AML-193 (cell line): ENCODE measurements at regions not wholly inside any gene's neighbourhood (a gene's known extent, or its start where the extent isn't known, plus 50 kb on each side); places are given as distances from the start of the nearest gene placed in this dataset.
"Not testable (repeated sequence)": the region's sequence is repeated elsewhere in the genome, so short reads cannot be mapped to it uniquely, and the experiment has no call there.

Source experiments
- DNase-seq, 2 experiments: peaks; one replicate each; lab custom pipeline; 2025; lab: John Stamatoyannopoulos, UW

GRCh38 chr22:22783575-22783974, 104.0 kb upstream of the IGLL5 start:
- no peak for DNase-seq

- no peak for DNase-seq
Observed at GRCh38 chr22:22784249-22785039, 103.2 kb upstream of the IGLL5 start.

- DNase-seq = no peak
Observed at GRCh38 chr22:22785316-22786065, 102.1 kb upstream of the IGLL5 start.

DNA sequence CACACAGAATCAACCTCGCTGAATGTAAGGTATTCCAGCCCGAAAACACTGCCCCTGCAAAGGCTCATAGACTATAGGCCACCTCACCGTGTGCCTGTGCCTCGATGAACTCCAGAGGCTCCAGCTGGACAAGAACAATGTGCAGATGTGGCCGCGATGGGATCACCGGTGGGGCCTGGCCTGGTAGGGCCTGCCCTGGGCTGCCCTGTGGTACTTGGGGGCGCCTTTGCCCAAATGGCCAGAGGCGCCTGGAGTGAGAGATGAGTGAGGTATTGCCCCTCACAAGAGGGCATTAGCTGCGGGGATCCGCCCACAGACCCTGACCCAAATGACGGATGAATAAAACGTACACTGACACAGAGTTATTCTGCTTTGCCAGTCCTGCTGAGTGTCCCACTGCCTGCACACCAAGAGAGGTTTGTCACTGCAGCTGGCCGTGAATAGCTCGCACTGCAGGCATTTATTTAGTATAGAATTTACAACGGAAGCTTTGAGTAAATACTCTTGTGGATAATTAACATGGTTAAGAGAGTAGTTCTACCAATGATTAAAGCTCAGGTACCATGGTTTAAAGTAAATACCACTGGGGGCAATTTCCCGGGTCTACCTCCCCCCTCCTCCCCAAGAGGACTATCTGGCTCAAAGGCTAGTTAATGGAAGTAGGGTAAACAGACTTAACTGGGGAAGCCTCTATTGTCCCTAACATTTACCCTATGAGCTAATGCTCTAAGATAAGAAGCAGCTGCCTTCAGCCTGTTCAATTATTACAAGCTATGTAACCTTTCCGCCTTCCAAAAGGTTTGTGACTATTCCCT, 101.1 kb upstream of the IGLL5 start:
- no peak for DNase-seq

GRCh38 chr22:22787151-22787550, 100.5 kb upstream of the IGLL5 start:
- DNase-seq = no peak

- peak; percentile 13 to 28 for DNase-seq
Observed at GRCh38 chr22:22787786-22788459, 99.7 kb upstream of the IGLL5 start.

- no peak for DNase-seq
Observed at GRCh38 chr22:22788460-22789037, 99.1 kb upstream of the IGLL5 start.

DNA sequence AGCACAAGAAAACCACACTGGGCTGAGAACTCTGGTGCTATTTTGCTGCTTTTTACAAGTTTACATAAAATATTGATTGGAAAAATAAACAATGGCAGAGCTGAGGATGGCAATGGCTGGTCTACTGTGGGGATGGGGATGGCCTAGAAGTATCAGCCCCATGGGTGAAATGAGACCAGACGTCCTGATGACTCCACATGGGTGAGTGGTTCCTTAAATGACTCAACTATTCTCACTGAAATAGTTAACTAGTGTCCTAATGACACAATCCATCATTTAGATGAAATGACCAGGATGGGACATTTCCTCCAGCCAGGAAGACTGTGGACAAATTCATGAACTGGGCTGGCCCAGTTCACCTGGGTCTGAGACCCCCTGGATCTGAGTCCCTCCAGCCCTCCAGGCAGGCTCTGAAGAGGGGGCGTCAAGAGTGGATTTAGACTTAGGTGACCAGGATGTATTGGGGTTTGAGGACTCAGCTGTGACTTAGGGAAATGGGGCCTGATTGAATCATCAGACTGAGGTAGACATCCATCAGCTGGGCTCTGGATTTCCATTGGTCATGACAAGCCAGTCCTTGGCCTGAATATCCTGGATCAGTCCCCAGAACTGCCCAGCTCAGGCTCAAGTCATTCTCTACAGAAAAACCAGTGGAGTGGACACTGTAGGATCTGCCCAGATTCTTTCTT, 98.2 kb upstream of the IGLL5 start:
- no peak for DNase-seq

- no peak for DNase-seq
Observed at GRCh38 chr22:22789922-22790845, 97.4 kb upstream of the IGLL5 start.

- DNase-seq = no peak
Observed at GRCh38 chr22:22791438-22792181, 96.0 kb upstream of the IGLL5 start.

DNA sequence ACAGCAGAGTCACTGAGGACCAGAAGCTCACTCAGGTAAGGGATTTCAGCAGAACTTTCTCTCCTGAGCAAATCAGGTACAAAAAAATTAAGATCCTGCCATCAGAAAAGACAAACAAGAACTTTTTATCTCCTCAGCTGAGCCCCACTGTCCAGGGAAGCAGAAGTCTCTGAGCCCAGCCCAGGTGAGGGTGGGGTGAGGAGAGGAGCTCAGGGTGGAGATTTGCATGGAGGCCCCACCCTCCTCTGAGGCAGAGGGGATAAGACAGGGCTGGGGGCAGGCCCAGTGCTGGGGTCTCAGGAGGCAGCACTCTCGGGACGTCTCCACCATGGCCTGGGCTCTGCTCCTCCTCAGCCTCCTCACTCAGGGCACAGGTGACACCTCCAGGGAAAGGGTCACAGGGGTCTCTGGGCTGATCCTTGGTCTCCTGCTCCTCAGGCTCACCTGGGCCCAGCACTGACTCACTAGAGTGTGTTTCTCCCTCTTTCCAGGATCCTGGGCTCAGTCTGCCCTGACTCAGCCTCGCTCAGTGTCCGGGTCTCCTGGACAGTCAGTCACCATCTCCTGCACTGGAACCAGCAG, 95.3 kb upstream of the IGLL5 start:
- DNase-seq = not testable (repeated sequence)

- DNase-seq = not testable (repeated sequence)
Observed at GRCh38 chr22:22795639-22796038, 92.0 kb upstream of the IGLL5 start.

DNA sequence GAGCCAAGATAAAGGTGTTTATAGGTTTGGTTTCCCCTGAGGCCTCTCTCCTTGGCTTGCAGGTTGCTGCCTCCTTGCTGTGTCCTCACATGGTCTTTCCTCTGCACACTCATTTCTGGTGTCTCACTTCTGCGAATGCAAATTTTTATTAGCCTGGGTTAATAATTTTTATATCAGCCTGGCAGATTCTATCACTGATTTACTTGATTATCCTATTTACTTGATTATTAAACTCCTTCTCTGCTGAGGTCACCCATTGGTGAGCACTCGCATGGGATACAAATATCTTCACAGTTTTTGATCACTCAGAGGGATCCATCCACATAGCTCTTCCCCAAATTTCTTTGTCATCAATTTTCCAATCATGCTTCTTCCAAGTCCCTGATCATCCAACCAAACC, 90.9 kb upstream of the IGLL5 start:
- DNase-seq = no peak

DNA sequence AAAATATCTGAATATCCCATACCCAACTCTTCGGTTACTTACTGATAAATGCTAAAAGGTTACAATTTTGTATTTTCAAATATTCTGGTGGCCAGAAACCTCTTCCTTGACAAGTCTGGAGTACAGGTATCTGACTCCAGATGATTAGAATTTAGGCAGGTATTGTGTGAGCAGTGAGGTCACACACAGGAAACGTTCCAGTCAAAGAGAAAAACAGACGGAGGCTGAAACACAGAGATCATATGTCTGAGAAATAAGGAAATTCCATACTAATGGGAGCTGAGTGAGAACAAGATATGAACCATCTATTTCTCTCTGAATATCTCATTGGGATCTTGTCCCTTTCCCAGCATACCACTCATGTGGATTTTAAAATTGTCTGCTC, 89.4 kb upstream of the IGLL5 start:
- no peak for DNase-seq

- no peak for DNase-seq
Observed at GRCh38 chr22:22798716-22799115, 88.9 kb upstream of the IGLL5 start.

DNA sequence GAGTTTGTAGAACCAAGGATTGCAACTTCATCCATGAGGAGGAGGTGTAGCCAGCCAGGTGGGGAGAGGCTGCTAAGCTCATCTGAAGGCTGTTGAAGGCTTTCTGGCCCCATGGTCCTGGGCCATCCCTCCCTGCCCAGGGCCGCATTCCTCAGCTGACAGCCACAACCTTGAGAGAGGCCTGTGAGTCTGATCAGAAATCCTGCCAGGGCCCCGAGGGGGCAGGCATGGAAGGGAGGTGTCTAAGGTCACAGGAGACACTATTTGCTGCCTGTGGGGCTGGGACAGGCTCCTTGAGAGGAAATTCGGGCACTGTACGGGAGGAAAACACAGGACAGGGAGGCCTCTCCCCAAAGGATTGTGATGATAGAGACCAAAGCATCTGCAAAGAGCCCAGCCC, 88.1 kb upstream of the IGLL5 start:
- no peak for DNase-seq

DNA sequence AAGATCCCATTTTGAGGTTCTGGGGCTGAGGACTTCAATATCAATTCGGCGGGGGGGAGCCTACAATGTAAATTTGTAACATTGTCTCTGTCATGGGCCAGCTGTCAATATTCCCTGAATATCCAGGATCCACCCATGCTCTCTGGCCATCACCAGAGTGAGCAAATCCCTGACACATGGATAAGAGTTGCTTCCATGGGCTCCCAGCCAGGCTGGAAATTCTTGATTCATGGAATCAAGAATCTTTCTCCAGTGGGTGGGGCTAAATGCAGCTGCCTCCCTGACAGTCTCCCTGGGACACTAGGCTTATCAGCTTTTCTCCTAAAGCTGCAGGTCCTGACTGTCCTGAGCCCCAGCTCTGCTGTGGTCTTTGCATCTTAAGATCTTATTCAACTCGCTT, 86.9 kb upstream of the IGLL5 start:
- no peak for DNase-seq

- no peak for DNase-seq
Observed at GRCh38 chr22:22802339-22802970, 85.2 kb upstream of the IGLL5 start.
